ENCODE measurements at regions not wholly inside any gene's neighbourhood (a gene's known extent, or its start where the extent isn't known, plus 50 kb on each side); places are given as distances from the start of the nearest gene placed in this dataset.
"Not testable (repeated sequence)": the region's sequence is repeated elsewhere in the genome, so short reads cannot be mapped to it uniquely, and the experiment has no call there.

DNA sequence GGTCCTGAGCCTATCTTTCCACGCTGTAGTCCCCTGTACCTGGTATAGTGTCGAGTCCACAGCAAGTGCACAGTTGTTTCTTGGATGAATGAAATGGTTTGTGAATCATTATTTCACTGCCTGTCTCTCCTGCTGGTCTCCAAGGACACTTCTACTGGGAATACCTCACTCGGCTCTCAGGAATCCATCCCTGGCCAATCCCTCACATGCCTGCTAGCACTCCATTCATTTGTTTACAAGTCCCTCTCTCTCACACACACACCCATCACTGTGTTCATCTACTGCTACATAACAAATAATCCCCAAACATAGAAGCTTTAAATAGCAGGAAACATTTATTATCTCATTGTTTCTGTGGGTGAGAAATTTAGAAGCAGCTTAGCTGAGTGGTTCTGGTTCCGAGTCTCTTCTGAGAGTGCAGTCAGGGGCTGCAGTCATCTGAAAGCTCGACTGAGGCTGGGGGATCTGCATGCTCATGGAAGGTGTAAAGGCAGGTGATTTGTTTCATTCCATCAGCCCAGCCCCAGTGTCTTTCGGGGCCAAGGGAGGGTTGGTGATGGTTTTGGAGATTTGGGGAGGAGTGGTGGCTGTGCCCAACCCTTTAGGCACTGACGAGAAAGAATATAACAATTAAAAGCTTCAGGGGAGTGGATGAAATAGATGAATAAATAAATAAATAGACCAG, 132.7 kb upstream of the IER5L start:
- Histone ChIP-seq H3K9ac (ENCODE audit: low read depth, low read length) (no peak overlapping the region), H3K4me1 (ENCODE audit: insufficient read depth, low read length) (no peaks in the 10 kb centered on the region), H3K4me3 (ENCODE audit: low read length) (no peak overlapping the region), H3K27ac (ENCODE audit: low read length) (no peak overlapping the region), H3K27me3 (ENCODE audit: insufficient read depth, low read length) (no peaks in the 10 kb centered on the region), H3K9me3 (ENCODE audit: insufficient read depth, low read depth, low read length) (no peaks in the 10 kb centered on the region), H3K36me3 (ENCODE audit: insufficient read depth, low read depth, low read length) (no peaks in the 10 kb centered on the region)

DNA sequence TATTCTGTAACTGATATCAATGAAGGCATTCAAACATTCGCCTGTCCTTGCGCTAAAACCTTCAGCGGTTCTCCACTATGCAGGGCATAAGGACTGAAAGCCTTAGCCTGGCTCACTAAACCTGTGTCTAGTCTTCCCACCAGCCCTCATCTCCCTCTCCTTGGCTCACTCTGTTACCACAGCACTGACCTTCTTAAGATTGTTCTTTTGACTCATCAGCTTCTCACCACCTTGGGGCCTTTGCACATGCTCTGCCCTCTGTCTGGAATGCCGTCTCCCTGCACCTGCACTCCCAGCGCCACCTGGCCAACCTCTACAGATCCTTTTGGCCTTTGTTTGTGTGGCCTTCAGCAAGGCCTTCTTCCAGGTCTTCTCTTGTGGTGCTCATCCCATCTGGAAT, 131.8 kb upstream of the IER5L start:
- H3K36me3 ChIP-seq (ENCODE audit: insufficient read depth, low read depth, low read length): no peaks in the 10 kb centered on the region
- no peaks in the 10 kb centered on the region for H3K4me1 ChIP-seq (ENCODE audit: insufficient read depth, low read length)
- no peak overlapping the region for H3K27ac ChIP-seq (ENCODE audit: low read length)
- no peak overlapping the region for H3K9ac ChIP-seq (ENCODE audit: low read depth, low read length)
- H3K4me3 ChIP-seq (ENCODE audit: low read length): no peak overlapping the region
- no peaks in the 10 kb centered on the region for H3K27me3 ChIP-seq (ENCODE audit: insufficient read depth, low read length)
- no peaks in the 10 kb centered on the region for H3K9me3 ChIP-seq (ENCODE audit: insufficient read depth, low read depth, low read length)

DNA sequence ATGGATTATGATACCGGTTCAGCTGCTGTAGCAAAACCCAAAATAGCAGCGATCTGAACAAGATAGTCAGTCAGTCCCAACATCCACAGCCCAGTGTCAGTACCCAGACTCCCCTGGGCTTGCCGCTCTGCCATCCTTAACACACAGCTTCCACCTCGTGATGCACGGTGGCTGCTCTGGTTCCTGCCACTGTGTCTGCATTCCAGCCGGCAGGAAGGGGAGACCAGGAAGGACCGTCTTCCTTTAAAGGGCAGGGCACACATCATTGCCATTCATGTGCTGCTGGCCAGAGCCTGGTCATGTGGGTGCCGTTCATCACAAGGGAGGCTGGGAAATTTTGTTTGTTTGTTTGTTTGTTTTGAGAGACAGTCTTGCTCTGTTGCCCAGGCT, 131.0 kb upstream of the IER5L start:
- Histone ChIP-seq H3K4me1 (ENCODE audit: insufficient read depth, low read length) (no peaks in the 10 kb centered on the region), H3K27me3 (ENCODE audit: insufficient read depth, low read length) (no peaks in the 10 kb centered on the region), H3K36me3 (ENCODE audit: insufficient read depth, low read depth, low read length) (no peaks in the 10 kb centered on the region), H3K9ac (ENCODE audit: low read depth, low read length) (no peak overlapping the region), H3K4me3 (ENCODE audit: low read length) (no peak overlapping the region), H3K27ac (ENCODE audit: low read length) (no peak overlapping the region), H3K9me3 (ENCODE audit: insufficient read depth, low read depth, low read length) (no peaks in the 10 kb centered on the region)

DNA sequence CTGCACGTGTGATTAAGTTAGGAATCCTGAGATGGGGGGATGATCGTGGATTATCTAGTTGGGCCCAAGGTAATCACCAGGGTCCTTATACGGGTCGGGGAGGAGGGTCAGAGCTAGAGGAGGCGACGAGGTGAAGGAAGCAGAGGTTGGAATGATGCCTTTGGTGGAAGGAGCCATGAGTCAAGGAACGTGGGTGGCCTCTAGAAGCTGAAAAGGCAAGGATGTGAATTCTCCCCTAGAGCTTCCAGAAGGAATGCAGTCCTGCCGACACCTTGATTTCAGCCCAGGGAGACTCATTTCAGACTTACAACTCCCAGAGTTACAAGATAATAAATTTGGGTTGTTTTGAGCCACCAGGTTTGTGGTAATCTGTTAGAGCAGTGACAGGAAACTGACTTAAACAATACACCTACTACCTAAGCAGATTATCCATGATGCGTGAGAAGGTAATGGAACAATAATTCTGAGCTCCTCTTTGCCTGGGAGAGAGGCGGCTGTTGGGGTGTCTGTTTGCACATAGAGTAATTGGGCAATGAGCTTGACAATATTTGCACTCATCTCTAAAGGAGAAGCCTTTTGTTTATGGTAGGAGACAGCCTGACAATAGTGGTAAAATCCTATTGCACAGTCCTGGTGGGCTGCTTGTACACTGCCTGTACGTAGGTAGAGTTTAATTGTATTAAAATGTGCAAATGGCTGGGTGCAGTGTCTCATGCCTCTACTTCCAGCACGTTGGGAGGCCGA, 129.3 kb upstream of the IER5L start:
- no peaks in the 10 kb centered on the region for H3K27me3 ChIP-seq (ENCODE audit: insufficient read depth, low read length)
- no peaks in the 10 kb centered on the region for H3K36me3 ChIP-seq (ENCODE audit: insufficient read depth, low read depth, low read length)
- H3K4me3 ChIP-seq (ENCODE audit: low read length): no peak overlapping the region
- H3K9ac ChIP-seq (ENCODE audit: low read depth, low read length): no peak overlapping the region
- H3K4me1 ChIP-seq (ENCODE audit: insufficient read depth, low read length): no peaks in the 10 kb centered on the region
- no peak overlapping the region for H3K27ac ChIP-seq (ENCODE audit: low read length)
- peaks cover 2% of the 10 kb centered on the region; the same call in 1 of the 2 replicates for H3K9me3 ChIP-seq (ENCODE audit: insufficient read depth, low read depth, low read length)

DNA sequence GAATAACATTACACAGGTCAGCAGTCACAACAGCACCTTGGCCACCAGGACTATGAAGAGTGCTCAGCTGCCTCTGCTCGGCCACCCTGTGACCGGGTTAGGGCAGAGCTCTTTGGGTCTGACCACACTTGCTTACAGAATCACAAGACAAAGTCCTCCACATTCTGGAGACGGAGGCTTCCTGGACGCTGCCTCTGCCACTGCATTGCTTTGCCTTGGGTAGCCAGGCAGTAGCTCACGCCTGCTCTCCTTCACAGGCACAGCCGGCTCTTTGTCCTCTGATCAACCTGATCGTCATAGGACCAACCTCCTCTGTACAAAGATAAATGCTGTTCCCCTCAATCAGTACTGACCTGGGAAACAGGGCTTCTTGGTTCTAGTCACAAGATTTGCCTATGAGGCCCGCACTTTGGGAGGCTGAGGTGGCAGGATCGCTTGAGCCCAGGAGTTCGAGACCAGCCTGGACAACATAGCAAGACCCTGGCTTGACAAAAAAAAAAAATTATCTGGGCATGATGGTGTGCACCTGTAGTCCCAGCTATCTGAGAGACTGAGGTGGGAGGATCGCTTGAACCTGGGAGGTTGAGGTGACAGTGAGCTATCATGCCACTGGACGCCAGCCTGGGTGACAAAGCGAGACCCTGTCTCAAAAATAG, 128.4 kb upstream of the IER5L start:
- Histone ChIP-seq H3K9ac (ENCODE audit: low read depth, low read length) (no peak overlapping the region), H3K9me3 (ENCODE audit: insufficient read depth, low read depth, low read length) (peaks cover 12% of the 10 kb centered on the region), H3K4me3 (ENCODE audit: low read length) (no peak overlapping the region), H3K27me3 (ENCODE audit: insufficient read depth, low read length) (no peaks in the 10 kb centered on the region), H3K27ac (ENCODE audit: low read length) (no peak overlapping the region), H3K36me3 (ENCODE audit: insufficient read depth, low read depth, low read length) (no peaks in the 10 kb centered on the region), H3K4me1 (ENCODE audit: insufficient read depth, low read length) (no peaks in the 10 kb centered on the region)

DNA sequence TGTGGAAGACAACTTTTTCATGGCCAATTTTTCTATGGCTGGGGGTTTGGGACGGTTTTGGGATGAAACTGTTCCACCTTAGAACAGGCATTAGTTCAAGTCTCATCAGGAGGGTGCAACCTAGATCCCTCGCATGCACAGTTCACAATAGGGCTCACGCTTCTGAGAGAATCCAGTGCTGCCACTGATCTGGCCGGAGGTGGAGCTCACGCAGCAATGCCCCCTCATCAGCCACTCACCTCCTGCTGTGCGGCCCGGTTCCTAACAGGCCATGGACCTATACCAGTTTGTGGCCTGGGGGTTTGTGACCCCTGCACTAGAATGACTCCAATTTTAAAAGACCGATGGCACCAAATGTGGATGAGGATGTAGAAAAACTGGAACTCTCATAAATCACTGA, 127.2 kb upstream of the IER5L start:
- no peak overlapping the region for H3K9ac ChIP-seq (ENCODE audit: low read depth, low read length)
- H3K27ac ChIP-seq (ENCODE audit: low read length): no peak overlapping the region
- H3K36me3 ChIP-seq (ENCODE audit: insufficient read depth, low read depth, low read length): no peaks in the 10 kb centered on the region
- H3K4me1 ChIP-seq (ENCODE audit: insufficient read depth, low read length): no peaks in the 10 kb centered on the region
- no peak overlapping the region for H3K4me3 ChIP-seq (ENCODE audit: low read length)
- peaks cover 12% of the 10 kb centered on the region for H3K9me3 ChIP-seq (ENCODE audit: insufficient read depth, low read depth, low read length)
- H3K27me3 ChIP-seq (ENCODE audit: insufficient read depth, low read length): no peaks in the 10 kb centered on the region

DNA sequence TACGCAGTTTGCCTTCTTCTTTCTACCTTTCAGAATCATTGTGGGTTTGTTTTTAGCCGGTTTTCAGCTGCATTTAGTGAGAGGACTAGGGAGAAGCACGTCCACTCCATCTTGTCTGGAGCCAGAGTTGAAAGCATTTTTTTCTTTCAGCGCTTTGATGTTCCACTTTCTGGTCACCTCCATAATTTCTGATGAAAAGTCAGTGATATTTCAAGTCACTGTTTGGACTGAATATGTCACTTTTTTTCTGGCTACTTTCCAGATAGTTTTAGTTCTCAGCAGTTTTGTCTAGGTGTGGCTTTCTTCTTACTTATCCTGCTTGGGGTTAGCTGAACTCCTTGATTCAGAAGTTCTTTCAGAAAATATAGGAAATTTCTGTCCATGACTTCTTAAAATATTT, 123.9 kb upstream of the IER5L start:
- H3K9ac ChIP-seq (ENCODE audit: low read depth, low read length): no peak overlapping the region
- H3K36me3 ChIP-seq (ENCODE audit: insufficient read depth, low read depth, low read length): no peaks in the 10 kb centered on the region
- H3K27ac ChIP-seq (ENCODE audit: low read length): no peak overlapping the region
- no peaks in the 10 kb centered on the region for H3K4me1 ChIP-seq (ENCODE audit: insufficient read depth, low read length)
- no peak overlapping the region for H3K4me3 ChIP-seq (ENCODE audit: low read length)
- H3K27me3 ChIP-seq (ENCODE audit: insufficient read depth, low read length): no peaks in the 10 kb centered on the region
- peaks cover 12% of the 10 kb centered on the region for H3K9me3 ChIP-seq (ENCODE audit: insufficient read depth, low read depth, low read length)

DNA sequence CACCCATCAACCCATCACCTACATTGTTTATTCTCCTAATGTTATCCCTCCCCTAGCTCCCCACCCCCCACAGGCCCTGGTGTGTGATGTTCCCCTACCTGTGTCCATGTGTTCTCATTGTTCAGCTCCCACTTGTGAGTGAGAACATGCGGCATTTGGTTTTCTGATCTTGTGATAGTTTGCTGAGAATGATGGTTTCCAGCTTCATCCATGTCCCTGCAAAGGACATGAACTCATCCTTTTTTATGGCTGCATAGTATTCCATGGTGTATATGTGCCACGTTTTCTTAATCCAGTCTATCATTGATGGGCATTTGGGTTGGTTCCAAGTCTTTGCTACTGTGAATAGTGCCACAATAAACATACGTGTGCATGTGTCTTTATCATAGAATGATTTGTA, 118.1 kb upstream of the IER5L start:
- H3K4me3 ChIP-seq (ENCODE audit: low read length); H3K4me1 ChIP-seq (ENCODE audit: insufficient read depth, low read length); H3K27ac ChIP-seq (ENCODE audit: low read length); H3K9ac ChIP-seq (ENCODE audit: low read depth, low read length); H3K9me3 ChIP-seq (ENCODE audit: insufficient read depth, low read depth, low read length); H3K36me3 ChIP-seq (ENCODE audit: insufficient read depth, low read depth, low read length); H3K27me3 ChIP-seq (ENCODE audit: insufficient read depth, low read length): not testable (repeated sequence)

DNA sequence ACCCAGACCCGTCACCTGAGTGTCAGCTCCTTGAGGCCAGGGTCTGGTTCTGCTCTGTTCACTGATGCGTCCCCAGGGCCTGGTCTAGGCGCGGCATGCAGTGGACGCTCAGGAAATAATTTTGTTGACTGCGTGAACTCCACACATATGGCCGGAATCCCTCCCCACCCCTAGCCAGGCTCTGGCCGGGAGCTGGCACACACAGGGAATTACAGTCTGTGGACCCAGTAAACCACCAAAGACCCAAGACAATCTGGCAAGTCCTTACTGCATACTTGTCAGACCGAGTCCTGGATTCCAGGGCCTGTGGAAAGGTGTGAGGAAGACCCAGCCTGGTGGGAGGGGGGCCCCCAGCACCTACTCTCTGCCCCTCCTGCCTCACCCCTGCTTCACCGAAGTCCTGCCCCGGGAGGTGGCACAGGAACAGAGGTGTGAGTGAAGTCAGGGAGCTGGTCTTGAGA, 113.0 kb upstream of the IER5L start:
- Histone ChIP-seq H3K4me1 (ENCODE audit: insufficient read depth, low read length) (no peaks in the 10 kb centered on the region), H3K27ac (ENCODE audit: low read length) (no peak overlapping the region), H3K9ac (ENCODE audit: low read depth, low read length) (no peak overlapping the region), H3K36me3 (ENCODE audit: insufficient read depth, low read depth, low read length) (no peaks in the 10 kb centered on the region), H3K4me3 (ENCODE audit: low read length) (no peak overlapping the region), H3K27me3 (ENCODE audit: insufficient read depth, low read length) (no peaks in the 10 kb centered on the region), H3K9me3 (ENCODE audit: insufficient read depth, low read depth, low read length) (no peaks in the 10 kb centered on the region)

DNA sequence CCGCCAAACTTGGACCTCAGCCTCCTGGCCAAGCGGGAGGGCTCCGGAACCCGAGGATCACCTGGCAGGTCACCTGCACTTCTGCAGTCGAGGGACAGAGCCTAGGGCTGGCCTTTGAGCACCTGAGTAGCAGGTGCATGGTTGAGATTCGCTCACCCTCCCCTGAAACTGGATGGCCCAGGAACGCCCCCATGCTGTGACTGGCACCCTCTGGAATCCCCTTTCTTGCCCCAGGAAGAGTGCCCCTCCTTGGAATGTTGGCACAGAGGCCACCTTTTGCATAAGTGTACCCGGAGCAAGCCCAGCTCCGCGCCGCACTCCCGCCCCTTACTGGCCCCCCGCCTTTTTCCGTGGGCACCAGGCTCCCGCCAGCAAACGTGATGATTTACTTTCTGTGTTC, 112.5 kb upstream of the IER5L start:
- H3K27me3 ChIP-seq (ENCODE audit: insufficient read depth, low read length): no peaks in the 10 kb centered on the region
- no peaks in the 10 kb centered on the region for H3K4me1 ChIP-seq (ENCODE audit: insufficient read depth, low read length)
- H3K27ac ChIP-seq (ENCODE audit: low read length): no peak overlapping the region
- no peak overlapping the region for H3K9ac ChIP-seq (ENCODE audit: low read depth, low read length)
- no peaks in the 10 kb centered on the region for H3K36me3 ChIP-seq (ENCODE audit: insufficient read depth, low read depth, low read length)
- no peak overlapping the region for H3K4me3 ChIP-seq (ENCODE audit: low read length)
- no peaks in the 10 kb centered on the region for H3K9me3 ChIP-seq (ENCODE audit: insufficient read depth, low read depth, low read length)

DNA sequence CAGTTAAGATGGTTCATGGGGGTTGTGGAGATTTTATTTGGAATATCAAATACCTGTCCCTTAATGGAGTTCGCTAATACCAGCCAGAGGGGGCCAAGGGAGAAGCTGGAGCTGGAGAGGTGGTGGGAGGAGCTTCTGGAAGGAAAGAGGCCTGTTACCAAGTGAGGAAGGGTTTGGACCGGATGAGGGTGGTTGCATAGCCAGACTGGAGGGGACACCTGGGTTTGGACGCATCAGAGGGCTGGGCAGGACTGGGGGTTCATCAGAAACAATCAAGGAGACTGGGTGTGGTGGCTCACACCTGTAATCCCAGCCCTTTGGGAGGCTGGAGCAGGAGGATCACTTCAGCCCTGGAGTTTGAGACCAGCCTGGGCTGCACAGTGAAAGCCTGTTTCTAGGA, 111.8 kb upstream of the IER5L start:
- Histone ChIP-seq H3K27ac (ENCODE audit: low read length) (no peak overlapping the region), H3K9me3 (ENCODE audit: insufficient read depth, low read depth, low read length) (no peaks in the 10 kb centered on the region), H3K36me3 (ENCODE audit: insufficient read depth, low read depth, low read length) (no peaks in the 10 kb centered on the region), H3K4me1 (ENCODE audit: insufficient read depth, low read length) (no peaks in the 10 kb centered on the region), H3K9ac (ENCODE audit: low read depth, low read length) (no peak overlapping the region), H3K27me3 (ENCODE audit: insufficient read depth, low read length) (no peaks in the 10 kb centered on the region), H3K4me3 (ENCODE audit: low read length) (no peak overlapping the region)
